ENCODE measurements at regions not wholly inside any gene's neighbourhood (a gene's known extent, or its start where the extent isn't known, plus 50 kb on each side); places are given as distances from the start of the nearest gene placed in this dataset.

- DNase-seq, result no peak
These were observed 111.2 kb upstream of the ASIC2 start for GRCh38 chr17:33404070-33404819.

- DNase-seq, result no peak
These were observed 123.0 kb upstream of the ASIC2 start for GRCh38 chr17:33416131-33416530.

- no peak for DNase-seq
These were observed 128.8 kb upstream of the ASIC2 start for GRCh38 chr17:33421933-33422332.

- no peak for DNase-seq
These were observed 140.5 kb upstream of the ASIC2 start for GRCh38 chr17:33433581-33433980.

- no peak for DNase-seq
These were observed 141.7 kb upstream of the ASIC2 start for GRCh38 chr17:33434841-33435240.

GRCh38 chr17:33435721-33436301, 142.7 kb upstream of the ASIC2 start:
- no peak for DNase-seq

- no peak for DNase-seq
These were observed 143.2 kb upstream of the ASIC2 start for GRCh38 chr17:33436321-33436720.

GRCh38 chr17:33438139-33438538, 145.0 kb upstream of the ASIC2 start:
- DNase-seq, result no peak

- DNase-seq, result no peak
These were observed 145.5 kb upstream of the ASIC2 start for GRCh38 chr17:33438578-33438977.

GRCh38 chr17:33442320-33442719, 149.2 kb upstream of the ASIC2 start:
- DNase-seq, result no peak

- DNase-seq, result no peak
These were observed 151.6 kb upstream of the ASIC2 start for GRCh38 chr17:33444731-33445130.

- DNase-seq, result no peak
These were observed 154.0 kb upstream of the ASIC2 start for GRCh38 chr17:33447090-33447489.

- no peak for DNase-seq
These were observed 158.1 kb upstream of the ASIC2 start for GRCh38 chr17:33451221-33451620.

- no peak for DNase-seq
These were observed 164.4 kb upstream of the ASIC2 start for GRCh38 chr17:33457477-33457876.

GRCh38 chr17:33459078-33459940, 166.2 kb upstream of the ASIC2 start:
- DNase-seq, result no peak

- DNase-seq, result no peak
These were observed 167.8 kb upstream of the ASIC2 start for GRCh38 chr17:33460781-33461450.

GRCh38 chr17:33463887-33464286, 170.8 kb upstream of the ASIC2 start:
- DNase-seq, result no peak

GRCh38 chr17:33464669-33465280, 171.7 kb upstream of the ASIC2 start:
- no peak for DNase-seq

GRCh38 chr17:33469421-33469820, 176.3 kb upstream of the ASIC2 start:
- no peak for DNase-seq

- DNase-seq, result no peak
These were observed 176.8 kb upstream of the ASIC2 start for GRCh38 chr17:33469911-33470310.

GRCh38 chr17:33473061-33473460, 180.0 kb upstream of the ASIC2 start:
- DNase-seq, result no peak

GRCh38 chr17:33474789-33475188, 181.7 kb upstream of the ASIC2 start:
- no peak for DNase-seq

- no peak for DNase-seq
These were observed 182.5 kb upstream of the ASIC2 start for GRCh38 chr17:33475594-33475993.
